ENCODE measurements at regions not wholly inside any gene's neighbourhood (a gene's known extent, or its start where the extent isn't known, plus 50 kb on each side); places are given as distances from the start of the nearest gene placed in this dataset.

DNA sequence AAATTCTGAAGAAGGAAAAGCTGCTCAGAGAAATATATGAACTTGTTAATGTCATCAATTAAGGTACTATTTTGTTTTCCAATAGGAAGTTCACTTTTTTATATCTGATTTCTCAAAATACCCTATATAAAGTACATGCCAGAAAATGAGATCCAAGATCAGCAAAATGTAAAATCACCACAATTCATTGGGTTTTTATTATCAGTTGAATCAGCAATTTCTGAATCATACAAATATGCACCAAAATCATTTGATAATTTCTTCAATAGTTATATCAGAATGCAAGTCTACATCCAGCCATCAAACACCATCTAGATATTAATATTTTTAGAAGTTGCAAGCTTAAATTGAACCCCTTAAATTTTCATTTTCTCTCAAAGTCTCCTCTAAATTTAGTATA is 1293.4 kb upstream of the NCAM2 start:
- intact Hi-C loops (cut with micrococcal nuclease), result no loop called here
- H3K4me3 Mint-ChIP-seq, result no peak overlapping the region
- TF ChIP-seq, protein P1, sequence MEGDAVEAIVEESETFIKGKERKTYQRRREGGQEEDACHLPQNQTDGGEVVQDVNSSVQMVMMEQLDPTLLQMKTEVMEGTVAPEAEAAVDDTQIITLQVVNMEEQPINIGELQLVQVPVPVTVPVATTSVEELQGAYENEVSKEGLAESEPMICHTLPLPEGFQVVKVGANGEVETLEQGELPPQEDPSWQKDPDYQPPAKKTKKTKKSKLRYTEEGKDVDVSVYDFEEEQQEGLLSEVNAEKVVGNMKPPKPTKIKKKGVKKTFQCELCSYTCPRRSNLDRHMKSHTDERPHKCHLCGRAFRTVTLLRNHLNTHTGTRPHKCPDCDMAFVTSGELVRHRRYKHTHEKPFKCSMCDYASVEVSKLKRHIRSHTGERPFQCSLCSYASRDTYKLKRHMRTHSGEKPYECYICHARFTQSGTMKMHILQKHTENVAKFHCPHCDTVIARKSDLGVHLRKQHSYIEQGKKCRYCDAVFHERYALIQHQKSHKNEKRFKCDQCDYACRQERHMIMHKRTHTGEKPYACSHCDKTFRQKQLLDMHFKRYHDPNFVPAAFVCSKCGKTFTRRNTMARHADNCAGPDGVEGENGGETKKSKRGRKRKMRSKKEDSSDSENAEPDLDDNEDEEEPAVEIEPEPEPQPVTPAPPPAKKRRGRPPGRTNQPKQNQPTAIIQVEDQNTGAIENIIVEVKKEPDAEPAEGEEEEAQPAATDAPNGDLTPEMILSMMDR (IDR thresholded peaks at IDR 0.05), result no peak
- no peaks in the 10 kb centered on the region for H3K4me1 Mint-ChIP-seq (ENCODE audit: low read depth)
- H3K36me3 Mint-ChIP-seq (ENCODE audit: low read depth), result no peaks in the 10 kb centered on the region
- no peaks in the 10 kb centered on the region for H3K27me3 Mint-ChIP-seq
- DNase-seq, result no peak
- POLR2A ChIA-PET, result no interaction called here
- no peak overlapping the region for H3K27ac Mint-ChIP-seq
- CTCF ChIA-PET, result no interaction called here
- no peak for ATAC-seq
- peaks cover 14% of the 10 kb centered on the region for H3K9me3 Mint-ChIP-seq

DNA sequence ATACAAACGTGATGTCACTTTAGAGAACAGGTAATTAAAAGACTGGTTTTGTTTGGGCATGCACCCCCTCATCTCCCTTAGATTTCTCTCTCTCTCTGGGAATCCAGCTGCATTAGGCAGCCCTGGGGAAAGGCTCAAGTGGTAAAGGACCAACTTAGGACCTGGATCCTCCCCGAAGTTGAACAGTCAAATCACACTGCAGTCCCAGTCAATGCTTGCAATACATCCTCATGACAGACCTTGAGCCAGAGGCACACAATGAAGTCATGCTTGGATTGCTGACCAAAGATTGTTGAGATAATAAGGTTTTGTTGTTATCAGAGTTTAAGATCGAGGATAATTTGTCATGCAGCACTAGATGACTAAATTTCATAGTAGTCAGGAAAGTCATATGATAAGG is 1285.8 kb upstream of the NCAM2 start:
- no peak for ATAC-seq
- no peaks in the 10 kb centered on the region for H3K36me3 Mint-ChIP-seq (ENCODE audit: low read depth)
- no peak overlapping the region for H3K4me3 Mint-ChIP-seq
- CTCF ChIA-PET, result no interaction called here
- H3K9me3 Mint-ChIP-seq, result peaks cover 13% of the 10 kb centered on the region
- DNase-seq, result no peak
- H3K4me1 Mint-ChIP-seq (ENCODE audit: low read depth), result no peaks in the 10 kb centered on the region
- intact Hi-C loops (cut with micrococcal nuclease), result no loop called here
- H3K27me3 Mint-ChIP-seq, result no peaks in the 10 kb centered on the region
- H3K27ac Mint-ChIP-seq, result no peak overlapping the region
- POLR2A ChIA-PET, result no interaction called here
- TF ChIP-seq, protein P1 (IDR thresholded peaks at IDR 0.05), result no peak

DNA sequence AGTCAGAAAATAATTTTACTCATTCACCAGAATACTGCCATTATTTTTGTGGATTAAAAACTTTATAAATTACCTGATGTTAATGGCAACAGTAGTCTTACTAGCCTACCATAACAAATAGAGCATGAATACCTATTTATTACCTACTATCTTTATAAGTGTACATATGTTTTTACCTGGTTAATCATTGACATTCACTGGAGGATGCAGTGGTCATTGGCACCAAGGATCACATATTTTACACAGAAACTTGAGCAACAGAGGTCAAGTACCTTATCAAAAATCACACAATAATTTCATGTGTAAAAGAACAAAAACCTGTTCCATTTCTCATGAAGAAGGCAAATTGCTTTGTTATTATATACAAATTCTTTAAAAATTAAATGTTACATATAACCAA is 1284.9 kb upstream of the NCAM2 start:
- Mint-ChIP-seq H3K36me3 (ENCODE audit: low read depth) (no peaks in the 10 kb centered on the region), H3K9me3 (peaks cover 13% of the 10 kb centered on the region), H3K4me1 (ENCODE audit: low read depth) (no peaks in the 10 kb centered on the region), H3K27me3 (no peaks in the 10 kb centered on the region), H3K27ac (no peak overlapping the region), H3K4me3 (no peak overlapping the region)
- TF ChIP-seq, protein P1 (IDR thresholded peaks at IDR 0.05), result no peak
- ChIA-PET POLR2A (no interaction called here), CTCF (no interaction called here)
- intact Hi-C loops (cut with micrococcal nuclease), result no loop called here
- DNase-seq (no peak), ATAC-seq (no peak)

DNA sequence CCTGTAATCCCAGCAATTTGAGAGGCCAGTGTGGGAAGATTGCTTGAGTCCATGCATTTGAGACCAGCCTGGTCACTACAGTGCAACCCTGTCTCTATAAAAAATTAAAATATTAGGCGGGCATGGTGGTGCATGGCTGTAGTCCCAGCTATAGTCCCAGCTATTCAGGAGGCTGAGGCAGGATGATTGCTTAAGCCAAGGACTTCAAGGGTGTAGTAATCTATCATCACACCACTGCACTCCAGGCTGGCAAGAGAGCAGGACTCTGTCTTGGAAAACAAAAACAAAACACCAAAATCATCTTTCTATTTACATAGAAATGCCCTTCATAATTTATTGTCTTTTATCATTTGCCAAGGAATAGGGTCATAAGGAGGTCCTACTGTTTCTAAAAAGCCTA is 1274.1 kb upstream of the NCAM2 start:
- DNase-seq, result no peak
- TF ChIP-seq, protein P1 (IDR thresholded peaks at IDR 0.05), result no peak
- H3K36me3 Mint-ChIP-seq (ENCODE audit: low read depth), result no peaks in the 10 kb centered on the region
- H3K27ac Mint-ChIP-seq, result no peak overlapping the region
- H3K4me1 Mint-ChIP-seq (ENCODE audit: low read depth), result no peaks in the 10 kb centered on the region
- intact Hi-C loops (cut with micrococcal nuclease), result no loop called here
- ChIA-PET POLR2A (no interaction called here), CTCF (no interaction called here)
- H3K9me3 Mint-ChIP-seq, result peaks cover 3% of the 10 kb centered on the region
- no peaks in the 10 kb centered on the region for H3K27me3 Mint-ChIP-seq
- H3K4me3 Mint-ChIP-seq, result no peak overlapping the region
- no peak for ATAC-seq

DNA sequence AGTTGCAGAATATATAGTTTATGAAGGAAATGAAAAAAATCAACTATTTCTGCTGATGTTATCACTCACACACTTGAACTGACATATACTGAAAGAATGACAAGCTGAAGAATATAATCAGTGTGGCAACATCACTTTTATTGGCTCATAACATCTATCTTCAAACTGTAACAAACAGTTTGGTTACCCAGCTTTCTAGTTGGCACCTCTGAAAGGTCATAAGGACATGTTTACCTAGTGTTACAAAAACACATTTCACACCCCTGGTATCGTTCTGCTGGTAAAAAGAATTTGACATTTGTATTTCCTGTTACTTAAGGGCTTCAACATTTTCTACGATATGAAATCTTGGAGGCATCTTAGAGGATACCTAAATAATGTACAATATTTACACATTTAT is 1267.0 kb upstream of the NCAM2 start:
- H3K27me3 Mint-ChIP-seq, result no peaks in the 10 kb centered on the region
- intact Hi-C loops (cut with micrococcal nuclease), result no loop called here
- POLR2A ChIA-PET, result no interaction called here

More for the DNA sequence above, 1267.0 kb upstream of the NCAM2 start:
- no peaks in the 10 kb centered on the region for H3K4me1 Mint-ChIP-seq (ENCODE audit: low read depth)
- CTCF ChIA-PET, result no interaction called here
- ATAC-seq (no peak), DNase-seq (no peak)
- TF ChIP-seq, protein P1 (IDR thresholded peaks at IDR 0.05), result no peak
- no peaks in the 10 kb centered on the region for H3K36me3 Mint-ChIP-seq (ENCODE audit: low read depth)
- no peak overlapping the region for H3K27ac Mint-ChIP-seq
- H3K9me3 Mint-ChIP-seq, result peaks cover 10% of the 10 kb centered on the region
- no peak overlapping the region for H3K4me3 Mint-ChIP-seq
